Fibroblast of lung (primary cell): ENCODE measurements at regions not wholly inside any gene's neighbourhood (a gene's known extent, or its start where the extent isn't known, plus 50 kb on each side); places are given as distances from the start of the nearest gene placed in this dataset.
"Not testable (repeated sequence)": the region's sequence is repeated elsewhere in the genome, so short reads cannot be mapped to it uniquely, and the experiment has no call there.

ENCODE experiments used
- DNase-seq, 2 donors: peaks; one replicate each; pipeline versions ENCODE4 v3.0.0 to v3.0.0-alpha.2; 2010; ENCODE audit warnings: low read depth in 2 of 2
- H2AFZ ChIP-seq: 2 replicates; pipeline ENCODE4 v1.5.1; 2012; ENCODE audit warnings: low read length, control low read depth, inconsistent platforms
- H3K27ac ChIP-seq: 2 replicates; pipeline ENCODE4 v1.5.1; 2011; ENCODE audit warnings: low read length, control low read depth; ENCODE audit not compliant: insufficient read depth
- H3K27me3 ChIP-seq: 2 replicates; pipeline ENCODE4 v1.5.1; 2011; ENCODE audit warnings: mild to moderate bottlenecking, low read length; ENCODE audit not compliant: control insufficient read depth, insufficient read depth
- H3K36me3 ChIP-seq: 2 replicates; pipeline ENCODE4 v1.5.1; 2011; ENCODE audit warnings: low read length; ENCODE audit not compliant: control insufficient read depth, insufficient read depth
- H3K4me1 ChIP-seq: 2 replicates; pipeline ENCODE4 v1.5.1; 2011; ENCODE audit warnings: low read length; ENCODE audit not compliant: control insufficient read depth, insufficient read depth; ENCODE audit errors: extremely low read depth
- H3K4me2 ChIP-seq: 2 replicates; pipeline ENCODE4 v1.5.1; 2011; ENCODE audit warnings: low read length, control low read depth; ENCODE audit not compliant: insufficient read depth; ENCODE audit errors: extremely low read depth
- H3K4me3 ChIP-seq, 4 experiments: fragments of 200-600 bp in 1 of 4; sonication (generic) in 1 of 4; replicated peaks in 1 of 4; 2 replicates each; pipeline ENCODE4 v1.5.1; 2011 to 2016; ENCODE audit warnings: low read length in 4 of 4, low read depth in 3 of 4, mild to moderate bottlenecking in 3 of 4, control low read depth in 2 of 4, inconsistent platforms in 1 of 4, mixed read lengths in 1 of 4; ENCODE audit not compliant: insufficient read depth in 1 of 4; ENCODE audit errors: control extremely low read depth in 1 of 4
- H3K79me2 ChIP-seq: 2 replicates; pipeline ENCODE4 v1.5.1; 2012; ENCODE audit warnings: mild to moderate bottlenecking, low read length, inconsistent platforms; ENCODE audit not compliant: control insufficient read depth, insufficient read depth
- H3K9ac ChIP-seq: 2 replicates; pipeline ENCODE4 v1.5.1; 2011; ENCODE audit warnings: mild to moderate bottlenecking, low read length, control low read depth; ENCODE audit not compliant: insufficient read depth
- H3K9me3 ChIP-seq: 2 replicates; pipeline ENCODE4 v1.5.1; 2012; ENCODE audit warnings: low read depth, low read length; ENCODE audit not compliant: control insufficient read depth, insufficient read depth
- H4K20me1 ChIP-seq: 2 replicates; pipeline ENCODE4 v1.5.1; 2011; ENCODE audit warnings: low read length; ENCODE audit not compliant: control insufficient read depth, insufficient read depth; ENCODE audit errors: extremely low read depth
- EZH2 ChIP-seq: IDR thresholded peaks from 2 replicates; pipeline ENCODE4 v1.5.1; 2012; ENCODE audit warnings: low read length, control low read depth, mild to moderate bottlenecking; ENCODE audit errors: missing control alignments
- TF ChIP-seq, protein P1 (sequence below), 2 donors: IDR thresholded peaks in 1 of 2; conservative IDR thresholded peaks in 1 of 2; 1 replicate in 1 of 2; 2 replicates in 1 of 2; pipeline ENCODE4 v1.5.1; 2011 to 2012; ENCODE audit warnings: low read length in 2 of 2, control low read depth in 1 of 2, inconsistent platforms in 1 of 2, low read depth in 1 of 2, mild to moderate bottlenecking in 1 of 2

DNA sequence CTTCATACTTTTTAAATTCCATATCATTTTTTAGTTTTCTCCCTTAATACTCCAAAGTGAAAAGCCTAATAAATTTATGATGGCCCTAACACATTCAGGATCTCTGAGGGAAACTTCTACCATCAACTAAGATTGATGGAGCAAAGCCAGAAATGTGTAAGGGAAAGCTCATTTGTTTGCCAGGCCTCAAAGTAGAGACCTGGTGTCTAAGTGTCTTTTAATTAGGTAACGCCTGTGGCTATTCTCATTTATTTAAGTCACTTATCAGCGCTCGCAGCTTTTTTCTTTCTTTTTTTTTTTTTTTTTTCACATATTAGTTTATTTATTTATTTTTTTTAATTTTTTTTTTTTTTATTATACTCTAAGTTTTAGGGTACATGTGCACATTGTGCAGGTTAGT lies 242.4 kb downstream of the TMA16 start:
- Histone ChIP-seq H3K4me2 (no peak overlapping the region), H3K36me3 (no peaks in the 10 kb centered on the region), H3K27ac (no peak overlapping the region), H3K9ac (no peak overlapping the region), H3K79me2 (no peaks in the 10 kb centered on the region), H4K20me1 (no peaks in the 10 kb centered on the region), H3K9me3 (no peaks in the 10 kb centered on the region), H2AFZ (no peak overlapping the region), H3K27me3 (no peaks in the 10 kb centered on the region), H3K4me3 (no peak overlapping the region), H3K4me1 (no peaks in the 10 kb centered on the region)
- DNase-seq = no peak
- TF ChIP-seq EZH2 = no peak
- TF ChIP-seq, protein P1, sequence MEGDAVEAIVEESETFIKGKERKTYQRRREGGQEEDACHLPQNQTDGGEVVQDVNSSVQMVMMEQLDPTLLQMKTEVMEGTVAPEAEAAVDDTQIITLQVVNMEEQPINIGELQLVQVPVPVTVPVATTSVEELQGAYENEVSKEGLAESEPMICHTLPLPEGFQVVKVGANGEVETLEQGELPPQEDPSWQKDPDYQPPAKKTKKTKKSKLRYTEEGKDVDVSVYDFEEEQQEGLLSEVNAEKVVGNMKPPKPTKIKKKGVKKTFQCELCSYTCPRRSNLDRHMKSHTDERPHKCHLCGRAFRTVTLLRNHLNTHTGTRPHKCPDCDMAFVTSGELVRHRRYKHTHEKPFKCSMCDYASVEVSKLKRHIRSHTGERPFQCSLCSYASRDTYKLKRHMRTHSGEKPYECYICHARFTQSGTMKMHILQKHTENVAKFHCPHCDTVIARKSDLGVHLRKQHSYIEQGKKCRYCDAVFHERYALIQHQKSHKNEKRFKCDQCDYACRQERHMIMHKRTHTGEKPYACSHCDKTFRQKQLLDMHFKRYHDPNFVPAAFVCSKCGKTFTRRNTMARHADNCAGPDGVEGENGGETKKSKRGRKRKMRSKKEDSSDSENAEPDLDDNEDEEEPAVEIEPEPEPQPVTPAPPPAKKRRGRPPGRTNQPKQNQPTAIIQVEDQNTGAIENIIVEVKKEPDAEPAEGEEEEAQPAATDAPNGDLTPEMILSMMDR (conservative IDR thresholded peaks at IDR 0.05 in 1 of 2, IDR thresholded peaks at IDR 0.05 in 1 of 2; ENCODE audit: low read depth in 1 of 2, low read length in 2 of 2) = no peak

DNA sequence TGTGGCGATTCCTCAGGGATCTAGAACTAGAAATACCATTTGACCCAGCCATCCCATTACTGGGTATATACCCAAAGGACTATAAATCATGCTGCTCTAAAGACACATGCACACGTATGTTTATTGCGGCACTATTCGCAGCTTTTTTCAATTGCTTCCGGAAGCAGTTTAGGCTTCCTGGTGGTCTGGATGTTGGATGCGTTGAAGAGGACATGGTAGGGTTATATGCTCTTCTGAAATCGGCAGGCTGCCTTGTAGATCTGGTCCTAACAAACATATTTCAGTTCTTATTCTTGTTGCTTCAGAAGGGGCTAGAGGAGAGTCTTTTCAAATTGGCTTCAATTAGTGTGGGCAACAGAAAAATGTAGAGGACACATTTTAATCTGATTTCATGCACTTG lies 243.4 kb downstream of the TMA16 start:
- not testable (repeated sequence) for H3K9me3 ChIP-seq, H4K20me1 ChIP-seq, H3K27ac ChIP-seq, H2AFZ ChIP-seq, H3K4me3 ChIP-seq, H3K79me2 ChIP-seq, H3K4me2 ChIP-seq, H3K27me3 ChIP-seq, DNase-seq, H3K9ac ChIP-seq, H3K4me1 ChIP-seq, H3K36me3 ChIP-seq

DNA sequence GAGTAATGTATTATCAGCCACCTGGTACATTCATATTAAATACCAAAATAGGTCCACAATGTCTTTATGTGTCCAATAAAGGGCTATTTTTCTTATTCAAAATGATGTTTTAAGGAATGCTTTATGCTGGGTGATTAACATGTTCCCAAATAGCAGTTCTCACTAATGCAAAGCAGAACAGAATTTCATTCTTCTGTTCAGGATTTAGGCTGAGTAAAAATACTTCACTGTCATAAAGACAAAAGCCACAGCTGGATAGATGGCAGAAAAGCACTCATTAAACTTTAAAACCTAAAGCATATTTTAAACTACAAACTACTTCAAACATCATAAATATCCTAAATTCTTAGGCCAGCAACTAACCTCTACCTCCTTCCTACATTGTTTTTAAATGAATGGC lies 244.0 kb downstream of the TMA16 start:
- Histone ChIP-seq H3K9ac (no peak overlapping the region), H3K27ac (no peak overlapping the region), H3K4me2 (no peak overlapping the region), H2AFZ (no peak overlapping the region), H3K4me3 (no peak overlapping the region), H4K20me1 (no peaks in the 10 kb centered on the region), H3K9me3 (no peaks in the 10 kb centered on the region), H3K27me3 (no peaks in the 10 kb centered on the region), H3K79me2 (no peaks in the 10 kb centered on the region), H3K36me3 (no peaks in the 10 kb centered on the region), H3K4me1 (no peaks in the 10 kb centered on the region)
- TF ChIP-seq, protein P1 (conservative IDR thresholded peaks at IDR 0.05 in 1 of 2, IDR thresholded peaks at IDR 0.05 in 1 of 2; ENCODE audit: low read depth in 1 of 2, low read length in 2 of 2) = no peak
- no peak for TF ChIP-seq EZH2
- DNase-seq = no peak

DNA sequence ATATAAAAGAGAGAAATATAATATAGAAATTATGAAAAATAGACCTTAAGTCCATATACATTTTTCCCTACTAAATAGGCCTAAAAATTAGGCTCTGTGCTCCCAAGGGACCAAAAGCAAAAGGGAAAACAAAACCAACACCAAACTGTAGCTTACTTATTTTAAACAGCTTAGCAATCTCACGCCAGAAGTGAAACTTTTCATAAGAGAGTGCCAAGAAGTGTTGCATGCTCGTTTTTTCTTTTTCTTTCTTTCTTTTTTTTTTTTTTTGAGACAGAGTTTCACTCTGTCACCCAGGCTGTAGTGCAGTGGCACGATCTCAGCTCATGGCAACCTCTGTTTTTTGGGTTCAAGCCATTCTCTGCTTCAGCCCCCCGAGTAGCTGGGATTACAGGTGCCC lies 250.4 kb downstream of the TMA16 start:
- no peak overlapping the region for H2AFZ ChIP-seq
- no peaks in the 10 kb centered on the region for H3K4me1 ChIP-seq
- TF ChIP-seq EZH2 = no peak
- TF ChIP-seq, protein P1 (conservative IDR thresholded peaks at IDR 0.05 in 1 of 2, IDR thresholded peaks at IDR 0.05 in 1 of 2; ENCODE audit: low read depth in 1 of 2, low read length in 2 of 2) = no peak
- H3K36me3 ChIP-seq = no peaks in the 10 kb centered on the region
- H4K20me1 ChIP-seq = no peaks in the 10 kb centered on the region
- no peaks in the 10 kb centered on the region for H3K79me2 ChIP-seq
- H3K4me2 ChIP-seq = no peak overlapping the region
- no peaks in the 10 kb centered on the region for H3K9me3 ChIP-seq
- DNase-seq = no peak
- H3K27me3 ChIP-seq = no peaks in the 10 kb centered on the region
- no peak overlapping the region for H3K27ac ChIP-seq
- H3K4me3 ChIP-seq = no peak overlapping the region
- no peak overlapping the region for H3K9ac ChIP-seq
